ENCODE measurements at regions not wholly inside any gene's neighbourhood (a gene's known extent, or its start where the extent isn't known, plus 50 kb on each side); places are given as distances from the start of the nearest gene placed in this dataset.

GRCh38 chr5:121675924-121676323 is 175.8 kb upstream of the FTMT start:
- DNase-seq: no peak

- DNase-seq: no peak
Observed at GRCh38 chr5:121681229-121681855, 170.3 kb upstream of the FTMT start.

GRCh38 chr5:121688126-121688525 is 163.6 kb upstream of the FTMT start:
- DNase-seq: no peak

- DNase-seq: no peak
Observed at GRCh38 chr5:121688781-121689180, 162.9 kb upstream of the FTMT start.

GRCh38 chr5:121691478-121691877 is 160.2 kb upstream of the FTMT start:
- DNase-seq: no peak

GRCh38 chr5:121692158-121692557 is 159.5 kb upstream of the FTMT start:
- no peak for DNase-seq

GRCh38 chr5:121693864-121694263 is 157.8 kb upstream of the FTMT start:
- no peak for DNase-seq

GRCh38 chr5:121695307-121695706 is 156.4 kb upstream of the FTMT start:
- no peak for DNase-seq

GRCh38 chr5:121698690-121699089 is 153.0 kb upstream of the FTMT start:
- DNase-seq: no peak

GRCh38 chr5:121701731-121702130 is 150.0 kb upstream of the FTMT start:
- no peak for DNase-seq

GRCh38 chr5:121702682-121703081 is 149.0 kb upstream of the FTMT start:
- DNase-seq: no peak

- DNase-seq: no peak
Observed at GRCh38 chr5:121704291-121704690, 147.4 kb upstream of the FTMT start.

- no peak for DNase-seq
Observed at GRCh38 chr5:121706686-121707085, 145.0 kb upstream of the FTMT start.

GRCh38 chr5:121707178-121707577 is 144.5 kb upstream of the FTMT start:
- no peak for DNase-seq

GRCh38 chr5:121711416-121711815 is 140.3 kb upstream of the FTMT start:
- DNase-seq: no peak

- DNase-seq: no peak
Observed at GRCh38 chr5:121719255-121719654, 132.4 kb upstream of the FTMT start.

- no peak for DNase-seq
Observed at GRCh38 chr5:121725450-121725849, 126.2 kb upstream of the FTMT start.

GRCh38 chr5:121726991-121727390 is 124.7 kb upstream of the FTMT start:
- DNase-seq: no peak

GRCh38 chr5:121731377-121731776 is 120.3 kb upstream of the FTMT start:
- DNase-seq: no peak

GRCh38 chr5:121735618-121736017 is 116.1 kb upstream of the FTMT start:
- no peak for DNase-seq

GRCh38 chr5:121737120-121737519 is 114.6 kb upstream of the FTMT start:
- no peak for DNase-seq

- DNase-seq: no peak
Observed at GRCh38 chr5:121741156-121741555, 110.5 kb upstream of the FTMT start.

- DNase-seq: no peak
Observed at GRCh38 chr5:121744577-121744976, 107.1 kb upstream of the FTMT start.

GRCh38 chr5:121745407-121745806 is 106.3 kb upstream of the FTMT start:
- no peak for DNase-seq

GRCh38 chr5:121746763-121747162 is 104.9 kb upstream of the FTMT start:
- no peak for DNase-seq

All from inflammatory macrophage (primary cell).